ENCODE measurements at regions not wholly inside any gene's neighbourhood (a gene's known extent, or its start where the extent isn't known, plus 50 kb on each side); places are given as distances from the start of the nearest gene placed in this dataset.

- TF ChIP-seq CTCF (IDR thresholded peaks at IDR 0.05; ENCODE audit: poor library complexity, severe bottlenecking) (no peak), POLR2AphosphoS5 (IDR thresholded peaks at IDR 0.05) (no peak), MXI1 (conservative IDR thresholded peaks at IDR 0.05; ENCODE audit: poor library complexity, severe bottlenecking) (no peak), RAD21 (conservative IDR thresholded peaks at IDR 0.05) (no peak), EZH2 (IDR thresholded peaks at IDR 0.05; ENCODE audit: borderline replicate concordance, insufficient read depth, low read length, poor library complexity, severe bottlenecking) (no peak)
These were observed 121.1 kb upstream of the SMIM23 start for GRCh38 chr5:171664489-171664888.

Measured in neural cell (in vitro differentiated cells).